ENCODE measurements at regions not wholly inside any gene's neighbourhood (a gene's known extent, or its start where the extent isn't known, plus 50 kb on each side); places are given as distances from the start of the nearest gene placed in this dataset.

DNA sequence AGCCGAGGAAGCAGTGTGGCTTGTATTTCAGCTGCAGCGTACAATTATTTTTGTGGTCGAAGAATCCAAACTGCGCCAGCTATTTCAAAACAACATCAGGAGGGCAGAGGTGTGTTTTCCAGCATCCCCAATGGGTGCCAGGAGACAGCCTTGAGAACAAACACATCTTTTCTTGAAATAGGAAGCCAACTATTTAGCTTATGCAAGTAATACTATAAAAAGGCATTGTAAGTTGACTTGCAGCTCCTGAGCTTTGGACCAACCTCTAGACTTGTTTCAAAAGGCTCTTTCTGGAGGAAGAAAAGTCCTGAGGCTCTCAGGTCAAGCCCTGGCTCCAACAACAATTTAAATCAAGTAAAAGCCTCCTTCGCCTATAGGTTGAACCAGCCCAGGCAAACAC lies 86.6 kb upstream of the HNF1B start:
- Histone ChIP-seq H3K36me3 (ENCODE audit: control insufficient read depth in 2 of 2, insufficient read depth in 1 of 2, low read length in 2 of 2) (no peaks in the 10 kb centered on the region), H3K4me1 (ENCODE audit: control insufficient read depth, insufficient read depth, low read length) (no peaks in the 10 kb centered on the region; the same call in 1 of the 2 replicates), H3K4me3 (ENCODE audit: low read depth, low read length) (no peak overlapping the region), H3K27ac (ENCODE audit: extremely low read depth, low read depth, low read length) (no peak overlapping the region), H3K9me3 (ENCODE audit: control insufficient read depth, insufficient read depth, low read depth, low read length) (no peaks in the 10 kb centered on the region)
- ChIA-PET POLR2A (no interaction called here), CTCF (interaction anchor here (0.6 to 1.1 kb wide), 3 partner anchors 14 to 181 kb away, joined by 3 to 7 read pairs (median 3); no protein-coding TSS in a partner anchor)
- TF ChIP-seq ZNF664 (tag by site-specific recombination; IDR thresholded peaks at IDR 0.05) (no peak), WT1 (tag by site-specific recombination; IDR thresholded peaks at IDR 0.05) (no peak), ZNF596 (tag by site-specific recombination; IDR thresholded peaks at IDR 0.05) (no peak), ZNF366 (tag by site-specific recombination; conservative IDR thresholded peaks at IDR 0.05) (no peak), ZBTB17 (tag by site-specific recombination; IDR thresholded peaks at IDR 0.05) (no peak), ZNF24 (tag by site-specific recombination; IDR thresholded peaks at IDR 0.05) (no peak), ZNF239 (tag by site-specific recombination; IDR thresholded peaks at IDR 0.05) (no peak), ELK4 (IDR thresholded peaks at IDR 0.05; ENCODE audit: borderline replicate concordance, low read depth, low read length) (no peak), ZNF121 (tag by site-specific recombination; IDR thresholded peaks at IDR 0.05) (no peak), ZNF558 (tag by site-specific recombination; IDR thresholded peaks at IDR 0.05) (no peak)

- TF ChIP-seq KLF9 (tag by site-specific recombination; IDR thresholded peaks at IDR 0.05; ENCODE audit: low read depth) (no peak), ZIC2 (tag by site-specific recombination; IDR thresholded peaks at IDR 0.05) (0 out of 2 replicates have a peak, but pooled peaks have one; percentile 14)
- Histone ChIP-seq H3K27ac (ENCODE audit: extremely low read depth, low read depth, low read length) (no peak overlapping the region), H3K4me1 (ENCODE audit: control insufficient read depth, insufficient read depth, low read length) (no peaks in the 10 kb centered on the region; the same call in 1 of the 2 replicates), H3K36me3 (ENCODE audit: control insufficient read depth in 2 of 2, insufficient read depth in 1 of 2, low read length in 2 of 2) (no peaks in the 10 kb centered on the region), H3K4me3 (ENCODE audit: low read depth, low read length) (no peak overlapping the region), H3K9me3 (ENCODE audit: control insufficient read depth, insufficient read depth, low read depth, low read length) (no peaks in the 10 kb centered on the region)
- ChIA-PET POLR2A (no interaction called here), CTCF (interaction anchor here (1.1 to 1.3 kb wide), 2 partner anchors 14 to 140 kb away, joined by 3 to 4 read pairs; no protein-coding TSS in a partner anchor)
Observed at GRCh38 chr17:37830151-37830993, 85.5 kb upstream of the HNF1B start.

GRCh38 chr17:37829592-37830123 lies 84.8 kb upstream of the HNF1B start:
- no peak overlapping the region for H3K27ac ChIP-seq (ENCODE audit: extremely low read depth, low read depth, low read length)
- no peaks in the 10 kb centered on the region; the same call in 1 of the 2 replicates for H3K4me1 ChIP-seq (ENCODE audit: control insufficient read depth, insufficient read depth, low read length)
- CTCF ChIA-PET = interaction anchor here (1.3 kb wide), 1 partner anchor 139 kb away, joined by 4 read pairs; no protein-coding TSS in a partner anchor
- H3K36me3 ChIP-seq (ENCODE audit: control insufficient read depth in 2 of 2, insufficient read depth in 1 of 2, low read length in 2 of 2) = no peaks in the 10 kb centered on the region
- no peak overlapping the region for H3K4me3 ChIP-seq (ENCODE audit: low read depth, low read length)
- POLR2A ChIA-PET = no interaction called here
- TF ChIP-seq, protein P1, sequence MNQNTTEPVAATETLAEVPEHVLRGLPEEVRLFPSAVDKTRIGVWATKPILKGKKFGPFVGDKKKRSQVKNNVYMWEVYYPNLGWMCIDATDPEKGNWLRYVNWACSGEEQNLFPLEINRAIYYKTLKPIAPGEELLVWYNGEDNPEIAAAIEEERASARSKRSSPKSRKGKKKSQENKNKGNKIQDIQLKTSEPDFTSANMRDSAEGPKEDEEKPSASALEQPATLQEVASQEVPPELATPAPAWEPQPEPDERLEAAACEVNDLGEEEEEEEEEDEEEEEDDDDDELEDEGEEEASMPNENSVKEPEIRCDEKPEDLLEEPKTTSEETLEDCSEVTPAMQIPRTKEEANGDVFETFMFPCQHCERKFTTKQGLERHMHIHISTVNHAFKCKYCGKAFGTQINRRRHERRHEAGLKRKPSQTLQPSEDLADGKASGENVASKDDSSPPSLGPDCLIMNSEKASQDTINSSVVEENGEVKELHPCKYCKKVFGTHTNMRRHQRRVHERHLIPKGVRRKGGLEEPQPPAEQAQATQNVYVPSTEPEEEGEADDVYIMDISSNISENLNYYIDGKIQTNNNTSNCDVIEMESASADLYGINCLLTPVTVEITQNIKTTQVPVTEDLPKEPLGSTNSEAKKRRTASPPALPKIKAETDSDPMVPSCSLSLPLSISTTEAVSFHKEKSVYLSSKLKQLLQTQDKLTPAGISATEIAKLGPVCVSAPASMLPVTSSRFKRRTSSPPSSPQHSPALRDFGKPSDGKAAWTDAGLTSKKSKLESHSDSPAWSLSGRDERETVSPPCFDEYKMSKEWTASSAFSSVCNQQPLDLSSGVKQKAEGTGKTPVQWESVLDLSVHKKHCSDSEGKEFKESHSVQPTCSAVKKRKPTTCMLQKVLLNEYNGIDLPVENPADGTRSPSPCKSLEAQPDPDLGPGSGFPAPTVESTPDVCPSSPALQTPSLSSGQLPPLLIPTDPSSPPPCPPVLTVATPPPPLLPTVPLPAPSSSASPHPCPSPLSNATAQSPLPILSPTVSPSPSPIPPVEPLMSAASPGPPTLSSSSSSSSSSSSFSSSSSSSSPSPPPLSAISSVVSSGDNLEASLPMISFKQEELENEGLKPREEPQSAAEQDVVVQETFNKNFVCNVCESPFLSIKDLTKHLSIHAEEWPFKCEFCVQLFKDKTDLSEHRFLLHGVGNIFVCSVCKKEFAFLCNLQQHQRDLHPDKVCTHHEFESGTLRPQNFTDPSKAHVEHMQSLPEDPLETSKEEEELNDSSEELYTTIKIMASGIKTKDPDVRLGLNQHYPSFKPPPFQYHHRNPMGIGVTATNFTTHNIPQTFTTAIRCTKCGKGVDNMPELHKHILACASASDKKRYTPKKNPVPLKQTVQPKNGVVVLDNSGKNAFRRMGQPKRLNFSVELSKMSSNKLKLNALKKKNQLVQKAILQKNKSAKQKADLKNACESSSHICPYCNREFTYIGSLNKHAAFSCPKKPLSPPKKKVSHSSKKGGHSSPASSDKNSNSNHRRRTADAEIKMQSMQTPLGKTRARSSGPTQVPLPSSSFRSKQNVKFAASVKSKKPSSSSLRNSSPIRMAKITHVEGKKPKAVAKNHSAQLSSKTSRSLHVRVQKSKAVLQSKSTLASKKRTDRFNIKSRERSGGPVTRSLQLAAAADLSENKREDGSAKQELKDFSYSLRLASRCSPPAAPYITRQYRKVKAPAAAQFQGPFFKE (tag by site-specific recombination; IDR thresholded peaks at IDR 0.05; ENCODE audit: borderline replicate concordance) = no peak
- TF ChIP-seq ZNF639 (tag by site-specific recombination; IDR thresholded peaks at IDR 0.05) = no peak
- TF ChIP-seq ZBTB20 (tag by site-specific recombination; IDR thresholded peaks at IDR 0.05) = no peak
- no peak for TF ChIP-seq IKZF3 (tag by site-specific recombination; IDR thresholded peaks at IDR 0.05)
- H3K9me3 ChIP-seq (ENCODE audit: control insufficient read depth, insufficient read depth, low read depth, low read length) = no peaks in the 10 kb centered on the region
